IMR-90 (cell line): ENCODE measurements at regions not wholly inside any gene's neighbourhood (a gene's known extent, or its start where the extent isn't known, plus 50 kb on each side); places are given as distances from the start of the nearest gene placed in this dataset.

Experiments used
- ATAC-seq: fragments of 200-7000 bp; cut with Tn5 transposase; 2 replicates; pipeline ENCODE4 v1.9.1; 2020; ENCODE audit warnings: low read depth, mild to moderate bottlenecking, moderate library complexity
- BruUV-seq: library from RNA; stranded (reverse); fragments of 400-500 nt; replicated peaks from 2 replicates; lab custom pipeline; 2021; lab: Mats Ljungman, UMichigan
- CTCF ChIA-PET: fragments of 300-600 bp; formaldehyde crosslinking; extraction: SDS; loops from one replicate; lab custom pipeline; 2021; ENCODE audit warnings: antibody characterized with exemption; lab: Yijun Ruan, JAX
- POLR2A ChIA-PET: fragments of 300-600 bp; sonication (Branson Sonifier 250); formaldehyde crosslinking; loops from one replicate; lab custom pipeline; 2022; ENCODE audit warnings: antibody characterized with exemption; ENCODE audit not compliant: unreplicated experiment; lab: Charles Lee
- DNase-seq: peaks from one replicate; pipeline ENCODE4 v3.0.0; 2013
- H2AFZ ChIP-seq: replicated peaks from 2 replicates; pipeline ENCODE3; 2013; ENCODE audit warnings: low read length, mild to moderate bottlenecking; ENCODE audit not compliant: poor library complexity
- H2AK5ac ChIP-seq: 2 replicates; pipeline ENCODE4 v1.6.1; 2013; ENCODE audit warnings: low read depth, low read length, inconsistent platforms
- H2AK9ac ChIP-seq: replicated peaks from 2 replicates; pipeline ENCODE3; 2013; ENCODE audit warnings: mild to moderate bottlenecking, low read depth, low read length, moderate library complexity; ENCODE audit not compliant: poor library complexity
- H2BK120ac ChIP-seq: 2 replicates; pipeline ENCODE4 v1.6.1; 2013; ENCODE audit warnings: low read depth, low read length, inconsistent platforms
- H2BK15ac ChIP-seq: 3 replicates; pipeline ENCODE4 v1.6.1; 2013; ENCODE audit warnings: low read depth, low read length, inconsistent platforms
- H2BK20ac ChIP-seq: 2 replicates; pipeline ENCODE4 v1.6.1; 2013; ENCODE audit warnings: low read depth, mild to moderate bottlenecking, inconsistent platforms, low read length, moderate library complexity
- H2BK5ac ChIP-seq: 2 replicates; pipeline ENCODE4 v1.6.1; 2013; ENCODE audit warnings: mild to moderate bottlenecking, low read depth, low read length, inconsistent platforms; ENCODE audit not compliant: poor library complexity, severe bottlenecking
- H3K14ac ChIP-seq: replicated peaks from 2 replicates; pipeline ENCODE4 v1.6.1; 2013; ENCODE audit warnings: low read depth, low read length, inconsistent platforms
- H3K18ac ChIP-seq: 2 replicates; pipeline ENCODE4 v1.6.1; 2013; ENCODE audit warnings: low read depth, low read length, control low read depth
- H3K23ac ChIP-seq: 2 replicates; pipeline ENCODE4 v1.6.1; 2013; ENCODE audit warnings: low read depth, low read length, inconsistent platforms
- H3K27ac ChIP-seq: 2 replicates; pipeline ENCODE4 v1.5.1; 2013; ENCODE audit warnings: mild to moderate bottlenecking, control low read depth, low read length; ENCODE audit not compliant: insufficient read depth
- H3K27me3 ChIP-seq: 2 replicates; pipeline ENCODE4 v1.6.1; 2013; ENCODE audit warnings: low read length; ENCODE audit not compliant: control insufficient read depth, insufficient read depth
- H3K36me3 ChIP-seq: 2 replicates; pipeline ENCODE4 v1.6.1; 2013; ENCODE audit warnings: low read length, mixed read lengths; ENCODE audit not compliant: control insufficient read depth, insufficient read depth
- H3K4ac ChIP-seq: 2 replicates; pipeline ENCODE4 v1.6.1; 2013; ENCODE audit warnings: low read depth, low read length, inconsistent platforms
- H3K4me1 ChIP-seq: 2 replicates; pipeline ENCODE4 v1.6.1; 2013; ENCODE audit warnings: low read length, mixed read lengths; ENCODE audit not compliant: control insufficient read depth, insufficient read depth
- H3K4me2 ChIP-seq: 2 replicates; pipeline ENCODE4 v1.6.1; 2013; ENCODE audit warnings: low read depth, mild to moderate bottlenecking, control low read depth, low read length, moderate library complexity
- H3K4me3 ChIP-seq: 2 replicates; pipeline ENCODE4 v1.5.1; 2013; ENCODE audit warnings: low read depth, mild to moderate bottlenecking, control low read depth, low read length, moderate library complexity; ENCODE audit not compliant: insufficient read depth
- H3K56ac ChIP-seq: 2 replicates; pipeline ENCODE4 v1.6.1; 2013; ENCODE audit warnings: low read length, inconsistent platforms; ENCODE audit not compliant: insufficient read depth; ENCODE audit errors: extremely low read depth
- H3K79me1 ChIP-seq, 2 experiments: 2 replicates each; pipeline ENCODE4 v1.6.1; 2013; ENCODE audit warnings: low read length in 2 of 2, inconsistent platforms in 1 of 2, low read depth in 1 of 2
- H3K9ac ChIP-seq: 2 replicates; pipeline ENCODE4 v1.6.1; 2013; ENCODE audit warnings: low read depth, low read length, control low read depth
- H3K9me1 ChIP-seq: 2 replicates; pipeline ENCODE4 v1.6.1; 2013; ENCODE audit warnings: low read length, inconsistent platforms; ENCODE audit not compliant: insufficient read depth
- H3K9me3 ChIP-seq: 2 replicates; pipeline ENCODE4 v1.6.1; 2013; ENCODE audit warnings: low read length; ENCODE audit not compliant: control insufficient read depth, insufficient read depth
- H4K20me1 ChIP-seq: 2 replicates; pipeline ENCODE4 v1.6.1; 2013; ENCODE audit warnings: low read length, inconsistent platforms; ENCODE audit not compliant: insufficient read depth
- H4K5ac ChIP-seq: 2 replicates; pipeline ENCODE4 v1.6.1; 2013; ENCODE audit warnings: mild to moderate bottlenecking, low read depth, low read length, control low read depth
- H4K8ac ChIP-seq, 2 experiments: 2 replicates each; pipeline ENCODE4 v1.6.1; 2013; ENCODE audit warnings: low read depth in 2 of 2, low read length in 2 of 2, control low read depth in 1 of 2, inconsistent platforms in 1 of 2
- H4K91ac ChIP-seq: 2 replicates; pipeline ENCODE4 v1.6.1; 2013; ENCODE audit warnings: low read depth, low read length, inconsistent platforms; ENCODE audit not compliant: insufficient read depth
- BHLHE40 ChIP-seq: fragments of 150-350 bp; IDR thresholded peaks from 2 replicates; pipeline ENCODE4 v1.6.1; 2016; ENCODE audit warnings: mild to moderate bottlenecking, low read depth, low read length
- CEBPB ChIP-seq: IDR thresholded peaks from 2 replicates; pipeline ENCODE4 v1.6.1; 2012; ENCODE audit warnings: low read depth, low read length, improper control_type of control experiment
- CHD1 ChIP-seq: IDR thresholded peaks from 2 replicates; pipeline ENCODE4 v1.6.1; 2012; ENCODE audit warnings: low read depth, low read length, improper control_type of control experiment
- FOS ChIP-seq: fragments of 150-350 bp; IDR thresholded peaks from 2 replicates; pipeline ENCODE4 v1.6.1; 2016; ENCODE audit warnings: low read depth, low read length
- MAFK ChIP-seq: IDR thresholded peaks from 2 replicates; pipeline ENCODE4 v1.6.1; 2012; ENCODE audit warnings: low read depth, low read length, improper control_type of control experiment
- MAZ ChIP-seq: IDR thresholded peaks from 2 replicates; pipeline ENCODE4 v1.6.1; 2012; ENCODE audit warnings: low read depth, mild to moderate bottlenecking, low read length, improper control_type of control experiment, moderate library complexity, borderline replicate concordance
- MXI1 ChIP-seq: IDR thresholded peaks from 2 replicates; pipeline ENCODE4 v1.6.1; 2012; ENCODE audit warnings: low read depth, mild to moderate bottlenecking, low read length, moderate library complexity, borderline replicate concordance
- NFE2L2 ChIP-seq: fragments of 150-350 bp; IDR thresholded peaks from 2 replicates; pipeline ENCODE4 v1.6.1; 2016; ENCODE audit warnings: low read depth, mild to moderate bottlenecking, low read length
- POLR2A ChIP-seq: IDR thresholded peaks from 2 replicates; pipeline ENCODE4 v1.6.1; 2012; ENCODE audit warnings: mild to moderate bottlenecking, low read depth, low read length
- RAD21 ChIP-seq: IDR thresholded peaks from 2 replicates; pipeline ENCODE4 v1.6.1; 2012; ENCODE audit warnings: low read length, improper control_type of control experiment
- RFX5 ChIP-seq: IDR thresholded peaks from 2 replicates; pipeline ENCODE4 v1.8.0; 2012; ENCODE audit warnings: low read depth, mild to moderate bottlenecking, low read length, moderate library complexity
- SMC3 ChIP-seq: fragments of 150-350 bp; IDR thresholded peaks from 2 replicates; pipeline ENCODE4 v1.6.1; 2016; ENCODE audit warnings: low read depth, mild to moderate bottlenecking, antibody characterized with exemption, low read length, moderate library complexity
- USF2 ChIP-seq: fragments of 150-350 bp; IDR thresholded peaks from 2 replicates; pipeline ENCODE4 v1.6.1; 2017; ENCODE audit warnings: mild to moderate bottlenecking, antibody characterized with exemption, low read length, low read depth
- WGBS, 2 experiments: methylation state at CpG; one replicate each; pipeline versions ENCODE4 v1.1.5 to v1.1.7; 2013; ENCODE audit warnings: missing lambda C conversion rate in 2 of 2; ENCODE audit not compliant: insufficient read length in 1 of 2; ENCODE audit errors: extremely low coverage in 2 of 2; 5-methylcytosine and 5-hydroxymethylcytosine counted together
- dilution Hi-C: fragments of 300-500 bp; cut with HindIII; formaldehyde crosslinking; loops from one replicate; pipeline ENCODE4 v1.14.3; 2018; ENCODE audit warnings: low sequenced_read_pairs; ENCODE audit not compliant: unreplicated experiment
- in situ Hi-C: fragments of 300-500 bp; cut with MboI; formaldehyde crosslinking; loops from 3 replicates; pipeline ENCODE4 v1.14.3; 2019; ENCODE audit warnings: low sequenced_read_pairs, inconsistent platforms, mixed read lengths
- intact Hi-C: fragments of 100-400 bp; cut with micrococcal nuclease; formaldehyde crosslinking; loops from 2 replicates; pipeline ENCODE4 v1.10.0; 2022
- TF ChIP-seq, protein P1 (sequence below): fragments of 150-350 bp; IDR thresholded peaks from 2 replicates; pipeline ENCODE4 v1.6.1; 2016; ENCODE audit warnings: low read depth, mild to moderate bottlenecking, low read length, moderate library complexity, borderline replicate concordance

DNA sequence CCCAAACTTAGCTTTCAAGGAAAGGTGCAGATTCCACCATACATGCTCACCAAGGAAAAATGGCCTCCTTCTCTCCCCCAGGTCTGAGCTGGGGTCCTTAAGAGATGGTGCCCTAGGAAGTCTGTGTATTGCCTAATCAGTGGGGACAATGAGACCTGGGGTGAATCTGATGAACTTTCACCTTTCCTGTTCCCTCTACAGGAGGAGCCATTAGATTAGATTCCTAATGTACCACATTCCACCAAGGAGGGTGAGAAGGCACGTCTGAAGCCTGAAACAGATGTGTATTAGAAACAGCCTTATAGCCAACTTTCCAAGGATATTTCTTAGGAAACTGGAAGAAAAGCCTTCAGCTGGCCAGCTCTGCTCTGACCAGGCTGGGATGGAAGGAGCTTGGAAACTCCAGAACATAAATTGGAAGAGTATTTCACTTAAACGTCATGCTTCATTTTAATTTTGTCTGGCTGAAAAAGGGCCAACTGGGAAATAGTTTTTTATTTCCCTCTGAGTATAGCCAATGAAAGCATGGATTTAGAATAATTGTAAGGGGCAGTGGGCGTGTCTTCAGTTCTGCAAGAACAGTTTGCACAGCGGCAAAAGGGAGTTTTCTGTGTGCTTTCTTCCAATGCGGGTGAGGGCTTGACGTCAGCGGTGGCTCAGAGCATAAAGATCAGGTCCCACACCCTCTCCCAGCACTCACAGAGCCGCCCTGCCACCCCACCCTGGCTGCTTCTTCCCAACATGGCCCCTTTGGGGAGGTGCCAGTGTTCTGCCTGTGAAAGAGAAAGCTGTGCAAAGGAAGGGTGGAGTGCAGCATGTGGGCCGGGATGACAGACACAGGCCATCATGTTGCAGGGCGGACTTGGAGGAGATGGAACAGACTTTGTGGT lies 210.9 kb downstream of the ESM1 start (continued):
- TF ChIP-seq MAZ, result no peak

GRCh38 chr5:54772684-54773083 lies 212.7 kb downstream of the ESM1 start:
- BruUV-seq, result no TSS peak
- H2AK5ac ChIP-seq, result peak overlapping the region; percentile 38; the same call in 1 of the 2 replicates
- dilution Hi-C loops, result no loop called here
- ChIA-PET CTCF (no interaction called here), POLR2A (no interaction called here)
- H3K4me1 ChIP-seq, result peaks cover 3% of the 10 kb centered on the region
- no peaks in the 10 kb centered on the region for H3K79me1 ChIP-seq
- no peak overlapping the region for H3K4me2 ChIP-seq
- H3K27me3 ChIP-seq, result no peaks in the 10 kb centered on the region
- no peak overlapping the region for H3K4me3 ChIP-seq
- H3K18ac ChIP-seq, result no peak overlapping the region
- no peaks in the 10 kb centered on the region for H4K20me1 ChIP-seq
- WGBS, 2 experiments, result 100% methylated on average over 1 of the region's 2 CpGs; no CpG with 5 or more reads in 1 of the 2 experiments
- no peaks in the 10 kb centered on the region for H3K9me3 ChIP-seq
- 0 out of 2 replicates have a peak overlapping the region, but pooled peaks have one; percentile 5 for H3K14ac ChIP-seq
- H3K9ac ChIP-seq, result no peak overlapping the region
- no peak overlapping the region for H2AK9ac ChIP-seq
- H2AFZ ChIP-seq, result no peak overlapping the region
- no peak overlapping the region for H2BK15ac ChIP-seq
- in situ Hi-C loops, result no loop called here
- no peak for ATAC-seq
- peak overlapping the region; percentile 13; the same call in 1 of the 2 replicates for H3K4ac ChIP-seq
- H2BK120ac ChIP-seq, result 0 out of 2 replicates have a peak overlapping the region, but pooled peaks have one; percentile 42
- H3K56ac ChIP-seq, result no peak overlapping the region
- H2BK5ac ChIP-seq, result no peak overlapping the region
- 0 out of 2 replicates have a peak overlapping the region, but pooled peaks have one; percentile 5 for H2BK20ac ChIP-seq
- intact Hi-C loops, result no loop called here
- no peak overlapping the region for H4K5ac ChIP-seq
- peak overlapping the region; percentile 3; the same call in 1 of the 2 replicates for H4K91ac ChIP-seq
- H3K9me1 ChIP-seq, result no peaks in the 10 kb centered on the region
- DNase-seq, result no peak
- no peaks in the 10 kb centered on the region for H3K36me3 ChIP-seq
- H3K27ac ChIP-seq, result no peak overlapping the region
- no peak overlapping the region for H3K23ac ChIP-seq
- no peak overlapping the region for H4K8ac ChIP-seq
- TF ChIP-seq CHD1, result no peak
- TF ChIP-seq, protein P1, sequence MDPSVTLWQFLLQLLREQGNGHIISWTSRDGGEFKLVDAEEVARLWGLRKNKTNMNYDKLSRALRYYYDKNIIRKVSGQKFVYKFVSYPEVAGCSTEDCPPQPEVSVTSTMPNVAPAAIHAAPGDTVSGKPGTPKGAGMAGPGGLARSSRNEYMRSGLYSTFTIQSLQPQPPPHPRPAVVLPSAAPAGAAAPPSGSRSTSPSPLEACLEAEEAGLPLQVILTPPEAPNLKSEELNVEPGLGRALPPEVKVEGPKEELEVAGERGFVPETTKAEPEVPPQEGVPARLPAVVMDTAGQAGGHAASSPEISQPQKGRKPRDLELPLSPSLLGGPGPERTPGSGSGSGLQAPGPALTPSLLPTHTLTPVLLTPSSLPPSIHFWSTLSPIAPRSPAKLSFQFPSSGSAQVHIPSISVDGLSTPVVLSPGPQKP, result no peak
- TF ChIP-seq POLR2A, result no peak
- TF ChIP-seq RFX5, result no peak
- no peak for TF ChIP-seq BHLHE40
- no peak for TF ChIP-seq MAFK
- no peak for TF ChIP-seq CEBPB
- no peak for TF ChIP-seq MXI1
- no peak for TF ChIP-seq USF2
- TF ChIP-seq NFE2L2, result no peak
- no peak for TF ChIP-seq RAD21
- TF ChIP-seq FOS, result no peak
- no peak for TF ChIP-seq SMC3
